H1 (cell line): ENCODE measurements at regions not wholly inside any gene's neighbourhood (a gene's known extent, or its start where the extent isn't known, plus 50 kb on each side); places are given as distances from the start of the nearest gene placed in this dataset.

Experiments used
- CTCF ChIA-PET: fragments of 300-600 bp; sonication (Branson Sonifier 250); formaldehyde crosslinking; loops from one replicate; lab custom pipeline; 2021; ENCODE audit not compliant: partially characterized antibody; lab: Charles Lee
- POLR2A ChIA-PET: fragments of 300-600 bp; sonication (Branson Sonifier 250); formaldehyde crosslinking; loops from one replicate; lab custom pipeline; 2021; ENCODE audit warnings: inconsistent platforms; ENCODE audit not compliant: partially characterized antibody; lab: Charles Lee
- DNase-seq, 2 experiments: peaks; one replicate each; pipeline versions ENCODE4 v3.0.0 to v3.0.0-alpha.2; 2010 to 2022; ENCODE audit warnings: low spot score in 2 of 2, low read depth in 1 of 2, mixed read lengths in 1 of 2
- FAIRE-seq: peaks from 2 replicates; lab custom pipeline; 2011; peaks lifted over from hg19 to GRCh38; lab: Jason Lieb, UNC
- H2AFZ ChIP-seq: 2 replicates; pipeline ENCODE4 v1.8.1; 2012; ENCODE audit warnings: low read length, inconsistent platforms
- H2AK5ac ChIP-seq: 2 replicates; pipeline ENCODE4 v1.6.1; 2013; ENCODE audit warnings: low read depth, low read length
- H2BK120ac ChIP-seq: replicated peaks from 2 replicates; pipeline ENCODE3; 2013; ENCODE audit warnings: low read depth, low read length, inconsistent platforms
- H2BK12ac ChIP-seq: 2 replicates; pipeline ENCODE4 v1.6.1; 2013; ENCODE audit warnings: low read depth, low read length
- H2BK15ac ChIP-seq: 2 replicates; pipeline ENCODE4 v1.6.1; 2013; ENCODE audit warnings: low read length
- H2BK20ac ChIP-seq: 2 replicates; pipeline ENCODE4 v1.6.1; 2013; ENCODE audit warnings: low read length
- H2BK5ac ChIP-seq: 2 replicates; pipeline ENCODE4 v1.6.1; 2013; ENCODE audit warnings: low read depth, low read length
- H3K14ac ChIP-seq: 2 replicates; pipeline ENCODE4 v1.6.1; 2013; ENCODE audit warnings: inconsistent platforms; ENCODE audit not compliant: insufficient read length
- H3K18ac ChIP-seq: 2 replicates; pipeline ENCODE4 v1.6.1; 2013; ENCODE audit warnings: low read length; ENCODE audit errors: extremely low read depth
- H3K23ac ChIP-seq: 2 replicates; pipeline ENCODE4 v1.6.1; 2013; ENCODE audit warnings: inconsistent platforms; ENCODE audit not compliant: insufficient read length
- H3K23me2 ChIP-seq: 2 replicates; pipeline ENCODE4 v1.6.1; 2013; ENCODE audit warnings: low read depth, low read length
- H3K27ac ChIP-seq: 2 replicates; pipeline ENCODE4 v1.6.1; 2011; ENCODE audit warnings: low read depth, low read length, inconsistent platforms
- H3K27me3 ChIP-seq, 4 experiments: replicated peaks in 1 of 4; 1 replicate in 1 of 4; 2 replicates in 3 of 4; pipeline versions ENCODE4 v1.6.1 to v1.8.1; 2011 to 2013; ENCODE audit warnings: low read length in 3 of 4, mild to moderate bottlenecking in 3 of 4, inconsistent platforms in 2 of 4, mixed read lengths in 2 of 4, moderate library complexity in 1 of 4; ENCODE audit not compliant: control insufficient read depth in 3 of 4, insufficient read depth in 3 of 4; ENCODE audit errors: extremely low read depth in 1 of 4
- H3K36me3 ChIP-seq, 4 experiments: 2 replicates each; pipeline versions ENCODE4 v1.6.1 to v1.8.1; 2011 to 2013; ENCODE audit warnings: mild to moderate bottlenecking in 4 of 4, low read length in 3 of 4, moderate library complexity in 2 of 4, control low read depth in 1 of 4, inconsistent platforms in 1 of 4; ENCODE audit not compliant: insufficient read depth in 4 of 4, control insufficient read depth in 2 of 4
- H3K4ac ChIP-seq: replicated peaks from 2 replicates; pipeline ENCODE3; 2013; ENCODE audit warnings: low read length, low read depth, mixed read lengths, inconsistent platforms; ENCODE audit not compliant: insufficient read length
- H3K4me1 ChIP-seq, 4 experiments: replicated peaks in 1 of 4; 1 replicate in 1 of 4; 2 replicates in 3 of 4; pipeline versions ENCODE4 v1.6.1 to v1.8.1; 2011 to 2013; ENCODE audit warnings: low read length in 3 of 4, inconsistent platforms in 2 of 4, mixed read lengths in 1 of 4; ENCODE audit not compliant: insufficient read depth in 4 of 4, control insufficient read depth in 3 of 4
- H3K4me2 ChIP-seq, 2 experiments: 2 replicates each; pipeline versions ENCODE4 v1.6.1 to v1.8.1; 2011 to 2013; ENCODE audit warnings: low read depth in 2 of 2, low read length in 2 of 2, control low read depth in 1 of 2, inconsistent platforms in 1 of 2, mild to moderate bottlenecking in 1 of 2; ENCODE audit not compliant: insufficient read depth in 1 of 2
- H3K4me3 ChIP-seq, 4 experiments: fragments of 200-600, 300-600 bp in 1 of 4; sonication (generic), shearing (Covaris generic), sonication (Bioruptor Twin) in 1 of 4; 2 replicates each; pipeline versions ENCODE4 v1.5.1 to v1.8.1; 2011 to 2016; ENCODE audit warnings: low read length in 4 of 4, low read depth in 3 of 4, control low read depth in 2 of 4, inconsistent platforms in 2 of 4, mild to moderate bottlenecking in 2 of 4, mixed read lengths in 1 of 4, moderate library complexity in 1 of 4; ENCODE audit not compliant: insufficient read depth in 2 of 4; ENCODE audit errors: extremely low read depth in 1 of 4
- H3K56ac ChIP-seq: replicated peaks from 2 replicates; pipeline ENCODE3; 2013; ENCODE audit warnings: low read depth, mild to moderate bottlenecking, mixed read lengths, low read length, inconsistent platforms; ENCODE audit not compliant: insufficient read length
- H3K79me1 ChIP-seq: 2 replicates; pipeline ENCODE4 v1.6.1; 2013; ENCODE audit warnings: low read depth, low read length, control low read depth
- H3K79me2 ChIP-seq, 2 experiments: 2 replicates each; pipeline versions ENCODE4 v1.6.1 to v1.8.1; 2012 to 2013; ENCODE audit warnings: low read length in 2 of 2, mild to moderate bottlenecking in 2 of 2, inconsistent platforms in 1 of 2; ENCODE audit not compliant: insufficient read depth in 2 of 2, control insufficient read depth in 1 of 2
- H3K9ac ChIP-seq, 4 experiments: replicated peaks in 1 of 4; 1 replicate in 1 of 4; 2 replicates in 3 of 4; pipeline versions ENCODE4 v1.6.1 to v1.8.1; 2011 to 2013; ENCODE audit warnings: low read depth in 3 of 4, low read length in 3 of 4, control low read depth in 2 of 4, mild to moderate bottlenecking in 2 of 4, moderate library complexity in 2 of 4, inconsistent platforms in 1 of 4; ENCODE audit errors: extremely low read depth in 1 of 4
- H3K9me3 ChIP-seq, 2 experiments: 2 replicates each; pipeline versions ENCODE4 v1.6.1 to v1.8.1; 2012 to 2013; ENCODE audit warnings: mild to moderate bottlenecking in 2 of 2, moderate library complexity in 2 of 2, control low read depth in 1 of 2, inconsistent platforms in 1 of 2, low read depth in 1 of 2, low read length in 1 of 2, mixed read lengths in 1 of 2; ENCODE audit not compliant: insufficient read depth in 2 of 2
- H4K20me1 ChIP-seq, 2 experiments: replicated peaks in 1 of 2; 2 replicates each; pipeline versions ENCODE3 to v1.8.1; 2011 to 2013; ENCODE audit warnings: inconsistent platforms in 2 of 2, low read length in 2 of 2, mild to moderate bottlenecking in 1 of 2; ENCODE audit not compliant: insufficient read depth in 2 of 2, control insufficient read depth in 1 of 2
- H4K5ac ChIP-seq: 2 replicates; pipeline ENCODE4 v1.6.1; 2013; ENCODE audit warnings: low read length, low read depth, mixed read lengths, inconsistent platforms; ENCODE audit not compliant: insufficient read length
- H4K8ac ChIP-seq: 2 replicates; pipeline ENCODE4 v1.8.0; 2013; ENCODE audit warnings: mild to moderate bottlenecking, moderate library complexity, low read length, inconsistent platforms; ENCODE audit not compliant: insufficient read depth; ENCODE audit errors: extremely low read depth
- H4K91ac ChIP-seq: replicated peaks from 2 replicates; pipeline ENCODE3; 2013; ENCODE audit warnings: low read length, mixed read lengths, inconsistent platforms; ENCODE audit not compliant: insufficient read length
- ATF3 ChIP-seq: IDR thresholded peaks from 2 replicates; pipeline ENCODE4 v1.6.1; 2011; ENCODE audit warnings: low read depth, mild to moderate bottlenecking, low read length; ENCODE audit not compliant: insufficient read depth
- CBX8 ChIP-seq: fragments of 300-800, 300-1000 bp; sonication (generic); IDR thresholded peaks from 2 replicates; pipeline ENCODE4 v1.7.1; 2016; ENCODE audit warnings: low read depth, low read length, borderline replicate concordance
- KDM5A ChIP-seq: fragments of 200-600 bp; IDR thresholded peaks from 2 replicates; pipeline ENCODE4 v1.7.1; 2012; ENCODE audit warnings: mild to moderate bottlenecking, low read length, inconsistent platforms, mixed read lengths
- MAFK ChIP-seq: IDR thresholded peaks from 2 replicates; pipeline ENCODE4 v1.6.1; 2012; ENCODE audit warnings: low read depth, mild to moderate bottlenecking, improper control_type of control experiment, low read length
- POU5F1 ChIP-seq: IDR thresholded peaks from 2 replicates; pipeline ENCODE4 v1.6.1; 2011; ENCODE audit warnings: low read depth, mild to moderate bottlenecking, low read length, moderate library complexity
- SAP30 ChIP-seq: fragments of 300-600 bp; sonication (generic); IDR thresholded peaks from 2 replicates; pipeline ENCODE4 v1.7.1; 2012; ENCODE audit warnings: low read length, moderate library complexity, mild to moderate bottlenecking, inconsistent platforms; ENCODE audit not compliant: insufficient read depth, insufficient replicate concordance
- TAF7 ChIP-seq: optimal IDR thresholded peaks from 2 replicates; pipeline ENCODE3; 2011; ENCODE audit warnings: low read depth, mild to moderate bottlenecking, inconsistent platforms, low read length, moderate library complexity, borderline replicate concordance
- TBP ChIP-seq: IDR thresholded peaks from 2 replicates; pipeline ENCODE4 v1.6.1; 2011; ENCODE audit warnings: low read depth, low read length, improper control_type of control experiment
- WGBS, 2 experiments: shearing (Covaris generic) in 1 of 2; methylation state at CpG; one replicate each; pipeline versions ENCODE4 v1.1.6 to v1.1.7; 2013 to 2015; ENCODE audit warnings: low lambda C conversion rate in 2 of 2, mixed read lengths in 2 of 2, inconsistent platforms in 1 of 2, low coverage in 1 of 2, missing lambda C conversion rate in 1 of 2; ENCODE audit not compliant: insufficient replicate concordance in 2 of 2, insufficient coverage in 1 of 2, insufficient read length in 1 of 2; ENCODE audit errors: extremely low coverage in 1 of 2, missing lambda C conversion rate in 1 of 2; 5-methylcytosine and 5-hydroxymethylcytosine counted together

GRCh38 chr15:69613988-69614387 lies 161.4 kb downstream of the RPLP1 start:
- H3K79me1 ChIP-seq: no peaks in the 10 kb centered on the region
- 88% methylated on average over 2 of the region's 2 CpGs; no CpG with 5 or more reads in 1 of the 2 experiments for WGBS, 2 experiments
- no peak overlapping the region for H3K4me3 ChIP-seq
- no peak overlapping the region for H4K8ac ChIP-seq
- H3K36me3 ChIP-seq: no peaks in the 10 kb centered on the region
- no peaks in the 10 kb centered on the region for H3K4me1 ChIP-seq
- H3K18ac ChIP-seq: no peak overlapping the region
- no peak overlapping the region for H3K4me2 ChIP-seq
- H4K5ac ChIP-seq: no peak overlapping the region
- TF ChIP-seq MAFK: no peak
- TF ChIP-seq SAP30: no peak
- TF ChIP-seq POU5F1: no peak
- no peak for TF ChIP-seq ATF3
- no peak for TF ChIP-seq TAF7
- TF ChIP-seq KDM5A: no peak
- TF ChIP-seq CBX8: no peak
- TF ChIP-seq TBP: no peak
- TF ChIP-seq, all 59 proteins: peak for 0
- H4K20me1 ChIP-seq: no peaks in the 10 kb centered on the region
- no peak overlapping the region for H2AK5ac ChIP-seq
- H4K91ac ChIP-seq: no peak overlapping the region
- no peak overlapping the region for H3K9ac ChIP-seq
- no peak overlapping the region for H2BK120ac ChIP-seq
- H3K23me2 ChIP-seq: no peaks in the 10 kb centered on the region
- no peak overlapping the region for H2AFZ ChIP-seq
- H3K23ac ChIP-seq: no peak overlapping the region
- no peak overlapping the region for H2BK5ac ChIP-seq
- FAIRE-seq (no peak), DNase-seq (no peak)
- ChIA-PET POLR2A (no interaction called here), CTCF (interaction anchor here (2.8 kb wide), 1 partner anchor 11 kb away, joined by 9 read pairs; no protein-coding TSS in a partner anchor)
- peaks cover 0 to 1% (median 0%) of the 10 kb centered on the region in 4 experiments; a peak in 1 of 7 replicates for H3K27me3 ChIP-seq
- H3K9me3 ChIP-seq: no peaks in the 10 kb centered on the region
- H3K27ac ChIP-seq: no peak overlapping the region
- H3K56ac ChIP-seq: no peak overlapping the region
- H3K14ac ChIP-seq: no peak overlapping the region
- no peak overlapping the region for H3K4ac ChIP-seq
- H3K79me2 ChIP-seq: no peaks in the 10 kb centered on the region
- no peak overlapping the region for H2BK12ac ChIP-seq
- no peak overlapping the region for H2BK20ac ChIP-seq
- no peak overlapping the region for H2BK15ac ChIP-seq
